Activated naive CD4-positive, alpha-beta T cell treated with anti-CD3 and anti-CD28 coated beads, Interleukin-2, amount 50 U/mL, for 72 hours (primary cell): ENCODE measurements at regions not wholly inside any gene's neighbourhood (a gene's known extent, or its start where the extent isn't known, plus 50 kb on each side); places are given as distances from the start of the nearest gene placed in this dataset.
"Not testable (repeated sequence)": the region's sequence is repeated elsewhere in the genome, so short reads cannot be mapped to it uniquely, and the experiment has no call there.

Experiments used
- ATAC-seq, 2 donors: fragments of 150-1000 bp; cut with Tn5 transposase; 2 replicates each; pipeline ENCODE4 v1.10.0; 2021; ENCODE audit warnings: mild to moderate bottlenecking in 2 of 2, moderate library complexity in 2 of 2
- DNase-seq, 2 donors: peaks; one replicate each; pipeline ENCODE4 v3.0.0; 2021 to 2022; ENCODE audit warnings: low spot score in 2 of 2
- H3K27ac Mint-ChIP-seq, 2 donors: one replicate each; pipeline ENCODE4 v1.8.0; 2022; ENCODE audit warnings: mild to moderate bottlenecking in 2 of 2, mixed read lengths in 2 of 2
- H3K36me3 Mint-ChIP-seq, 2 donors: one replicate each; pipeline ENCODE4 v1.8.0; 2022; ENCODE audit warnings: mixed read lengths in 2 of 2
- H3K9me3 Mint-ChIP-seq, 2 donors: one replicate each; pipeline ENCODE4 v1.8.0; 2022; ENCODE audit warnings: mixed read lengths in 2 of 2

DNA sequence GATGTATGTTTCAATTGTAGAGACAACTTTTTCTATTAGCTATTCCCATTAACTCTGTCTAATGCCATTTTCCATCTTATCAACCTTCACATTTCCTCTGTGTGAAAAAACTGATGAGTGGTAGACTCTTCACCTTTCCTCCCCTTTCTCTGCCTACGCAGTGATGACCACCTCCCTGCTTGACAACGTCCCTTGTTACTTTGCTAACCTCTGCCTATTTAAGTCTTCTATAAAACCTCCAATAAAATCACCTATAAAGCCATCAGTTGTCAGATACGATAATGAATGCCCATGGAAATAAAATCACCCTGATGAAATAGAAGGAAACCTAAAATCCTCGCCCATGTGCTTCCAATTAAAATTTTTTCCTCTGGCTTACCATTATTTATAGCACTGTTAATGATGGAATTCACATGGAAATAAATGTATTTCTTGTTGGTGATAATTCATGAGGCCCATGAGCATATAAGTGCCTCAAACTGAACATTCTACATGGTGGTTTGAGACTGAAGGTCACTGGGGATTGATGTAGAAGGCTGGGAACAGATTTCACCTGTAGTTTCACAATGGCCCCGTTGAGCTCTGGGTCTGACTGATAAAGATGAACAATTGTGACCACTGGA lies 1454.0 kb upstream of the SEL1L start:
- DNase-seq, result no peak
- Mint-ChIP-seq H3K9me3 (peaks cover 11 to 22% of the 10 kb centered on the region in 2 donors), H3K36me3 (no peaks in the 10 kb centered on the region), H3K27ac (no peak overlapping the region)
- no peak for ATAC-seq

DNA sequence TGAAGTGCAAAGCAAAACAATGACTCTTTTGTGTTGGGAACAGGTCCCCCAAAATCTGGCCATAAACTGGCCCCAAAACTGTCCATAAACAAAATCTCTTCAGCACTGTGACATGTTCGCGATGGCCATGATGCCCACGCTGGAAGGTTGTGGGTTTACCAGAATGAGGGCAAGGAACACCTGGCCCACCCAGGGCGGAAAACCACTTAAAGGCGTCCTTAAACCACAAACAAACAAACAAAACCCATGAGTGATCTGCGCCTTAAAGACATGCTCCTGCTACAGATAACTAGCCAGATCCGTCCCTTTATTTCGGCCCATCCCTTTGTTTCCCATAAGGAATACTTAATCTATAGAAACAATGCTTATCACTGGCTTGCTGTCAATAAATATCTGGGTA lies 1460.9 kb upstream of the SEL1L start:
- not testable (repeated sequence) for DNase-seq, ATAC-seq, H3K36me3 Mint-ChIP-seq, H3K27ac Mint-ChIP-seq
- H3K9me3 Mint-ChIP-seq, result peaks cover 10 to 13% of the 10 kb centered on the region in 2 donors

- DNase-seq (no peak), ATAC-seq (no peak)
- H3K9me3 Mint-ChIP-seq, result peaks cover 8 to 12% of the 10 kb centered on the region in 2 donors
- no peaks in the 10 kb centered on the region for H3K36me3 Mint-ChIP-seq
- H3K27ac Mint-ChIP-seq, result no peak overlapping the region
Observed at GRCh38 chr14:82999802-83000201, 1466.1 kb upstream of the SEL1L start.

GRCh38 chr14:83004456-83005006 lies 1470.9 kb upstream of the SEL1L start:
- Mint-ChIP-seq H3K9me3 (peaks cover 19 to 23% of the 10 kb centered on the region in 2 donors), H3K36me3 (peaks cover 0 to 7% of the 10 kb centered on the region in 2 donors), H3K27ac (no peak overlapping the region)
- ATAC-seq (no peak), DNase-seq (no peak)

DNA sequence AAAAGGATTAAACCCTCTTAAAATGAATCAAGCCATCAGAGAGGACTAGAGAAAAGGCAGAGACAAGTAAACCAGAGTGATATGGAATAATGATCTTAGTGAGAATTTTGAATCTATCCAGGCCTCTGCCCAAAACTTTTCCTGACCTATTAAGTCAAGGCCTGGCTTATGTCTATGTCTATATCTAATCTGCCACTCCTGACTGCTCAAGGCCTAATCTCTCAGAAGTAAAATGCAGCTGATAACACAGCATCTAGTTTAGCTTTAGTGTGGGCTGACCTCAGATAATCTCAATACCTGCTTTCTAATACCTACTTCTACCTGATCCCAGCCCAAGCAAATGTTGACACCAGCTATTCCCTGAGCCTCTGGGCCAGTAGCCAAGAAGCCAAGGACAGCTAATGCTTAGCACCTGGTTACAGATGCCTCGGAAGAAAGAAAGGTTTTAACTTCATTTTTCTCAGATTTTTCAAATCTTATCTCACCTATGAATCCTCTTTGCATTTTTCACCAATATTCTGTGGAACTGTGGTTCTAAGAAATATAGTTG lies 1472.5 kb upstream of the SEL1L start:
- Mint-ChIP-seq H3K36me3 (peaks cover 0 to 7% of the 10 kb centered on the region in 2 donors), H3K27ac (no peak overlapping the region), H3K9me3 (peaks cover 19 to 24% of the 10 kb centered on the region in 2 donors)
- ATAC-seq (no peak), DNase-seq (no peak)

- not testable (repeated sequence) for H3K27ac Mint-ChIP-seq, DNase-seq, H3K36me3 Mint-ChIP-seq, ATAC-seq
- H3K9me3 Mint-ChIP-seq, result peaks cover 19 to 27% of the 10 kb centered on the region in 2 donors
Observed at GRCh38 chr14:83007052-83007451, 1473.4 kb upstream of the SEL1L start.

DNA sequence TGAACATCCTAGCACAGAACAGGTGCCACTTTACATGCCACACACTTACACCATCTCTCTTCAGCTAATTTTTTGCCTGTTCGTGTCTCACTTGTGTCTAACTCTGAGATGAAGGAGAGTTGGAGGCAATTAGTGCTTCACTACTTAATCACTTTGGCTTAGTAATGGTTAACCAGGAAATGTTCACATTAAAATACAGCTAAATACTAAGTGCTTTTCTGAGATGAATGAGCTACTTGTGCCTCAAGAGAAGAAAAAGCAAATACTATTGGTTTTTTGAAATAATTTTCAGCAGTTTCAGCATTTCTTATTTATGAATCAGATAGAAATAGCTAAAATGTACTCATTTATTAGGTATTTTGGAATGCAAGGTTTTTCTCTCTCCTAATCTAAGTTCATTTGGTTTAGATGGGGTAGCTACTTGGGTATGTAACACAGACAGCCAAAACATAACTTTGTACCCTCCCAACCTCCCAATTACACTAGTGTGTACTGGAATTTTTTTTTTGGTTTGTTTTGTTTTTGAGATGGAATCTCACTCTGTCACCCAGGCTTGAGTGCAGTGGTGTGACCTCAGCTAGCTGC lies 1474.1 kb upstream of the SEL1L start:
- H3K9me3 Mint-ChIP-seq, result peaks cover 19 to 27% of the 10 kb centered on the region in 2 donors
- H3K36me3 Mint-ChIP-seq, result peaks cover 0 to 7% of the 10 kb centered on the region in 2 donors
- DNase-seq (no peak), ATAC-seq (no peak)
- H3K27ac Mint-ChIP-seq, result no peak overlapping the region

GRCh38 chr14:83017296-83017695 lies 1483.6 kb upstream of the SEL1L start:
- Mint-ChIP-seq H3K27ac (no peak overlapping the region), H3K36me3 (peaks cover 6 to 9% of the 10 kb centered on the region in 2 donors), H3K9me3 (peaks cover 27 to 32% of the 10 kb centered on the region in 2 donors)
- ATAC-seq, result no peak
- DNase-seq, result no peak

DNA sequence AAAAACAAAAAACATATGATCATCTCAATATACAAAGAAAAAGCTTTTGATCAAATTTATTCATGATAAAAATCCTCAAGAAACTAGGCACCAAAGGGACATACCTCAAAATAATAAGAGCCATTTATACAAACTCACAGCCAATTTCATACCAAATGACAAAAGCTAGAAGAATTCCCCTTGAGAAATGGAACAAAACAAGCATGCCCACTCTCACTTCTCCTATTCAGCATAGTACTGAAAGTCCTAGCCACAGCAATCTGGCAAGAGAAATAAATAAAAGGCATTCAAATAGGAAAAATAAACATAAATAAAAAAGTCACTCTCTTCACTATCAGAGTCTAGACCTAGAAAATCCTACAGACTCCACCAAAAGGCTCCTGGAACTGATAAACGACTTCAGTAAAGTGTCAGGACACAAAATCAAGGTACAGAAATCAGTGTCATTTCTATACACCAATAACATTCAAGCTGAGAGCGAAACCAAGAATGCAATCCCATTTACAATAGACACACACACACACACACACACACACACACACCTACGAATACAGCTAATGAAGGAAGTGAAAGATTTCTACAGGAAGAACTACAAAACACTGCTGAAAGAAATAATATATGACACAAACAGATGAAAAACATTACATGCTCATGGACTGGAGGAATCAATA lies 1486.2 kb upstream of the SEL1L start:
- DNase-seq, result no peak
- Mint-ChIP-seq H3K9me3 (peaks cover 16 to 23% of the 10 kb centered on the region in 2 donors), H3K36me3 (peaks cover 6 to 9% of the 10 kb centered on the region in 2 donors)

GRCh38 chr14:83021323-83021722 lies 1487.7 kb upstream of the SEL1L start:
- DNase-seq, result no peak
- Mint-ChIP-seq H3K36me3 (peaks cover 6 to 9% of the 10 kb centered on the region in 2 donors), H3K27ac (no peak overlapping the region), H3K9me3 (peaks cover 23 to 34% of the 10 kb centered on the region in 2 donors)
- no peak for ATAC-seq

More for the DNA sequence above, 1486.2 kb upstream of the SEL1L start:
- no peak overlapping the region for H3K27ac Mint-ChIP-seq
- no peak for ATAC-seq

GRCh38 chr14:83023369-83023768 lies 1489.7 kb upstream of the SEL1L start:
- peaks cover 18 to 26% of the 10 kb centered on the region in 2 donors for H3K9me3 Mint-ChIP-seq
- H3K36me3 Mint-ChIP-seq, result peaks cover 0 to 1% of the 10 kb centered on the region in 2 donors
- no peak overlapping the region for H3K27ac Mint-ChIP-seq
- DNase-seq, result no peak
- no peak for ATAC-seq

DNA sequence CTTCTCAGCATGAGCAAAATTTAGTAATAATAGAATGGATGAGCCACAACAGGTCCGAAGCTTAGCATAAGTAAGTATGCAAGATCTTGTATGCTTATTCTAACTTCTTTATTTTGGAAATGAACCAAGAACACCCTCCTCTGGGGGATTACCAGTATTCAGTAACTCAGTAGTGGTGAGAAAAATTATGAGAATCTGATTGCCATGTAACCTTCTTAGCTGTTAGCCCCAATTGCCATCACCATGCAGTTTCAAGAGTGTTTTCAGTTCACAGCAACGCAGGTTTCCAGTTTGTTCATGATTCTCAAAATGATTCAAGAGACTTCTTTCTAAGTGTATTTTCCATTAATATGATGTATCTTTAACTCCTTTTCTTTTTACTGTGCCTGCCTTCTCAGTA lies 1507.6 kb upstream of the SEL1L start:
- Mint-ChIP-seq H3K9me3 (peaks cover 7 to 16% of the 10 kb centered on the region in 2 donors), H3K36me3 (no peaks in the 10 kb centered on the region), H3K27ac (no peak overlapping the region)
- DNase-seq (no peak), ATAC-seq (no peak)

DNA sequence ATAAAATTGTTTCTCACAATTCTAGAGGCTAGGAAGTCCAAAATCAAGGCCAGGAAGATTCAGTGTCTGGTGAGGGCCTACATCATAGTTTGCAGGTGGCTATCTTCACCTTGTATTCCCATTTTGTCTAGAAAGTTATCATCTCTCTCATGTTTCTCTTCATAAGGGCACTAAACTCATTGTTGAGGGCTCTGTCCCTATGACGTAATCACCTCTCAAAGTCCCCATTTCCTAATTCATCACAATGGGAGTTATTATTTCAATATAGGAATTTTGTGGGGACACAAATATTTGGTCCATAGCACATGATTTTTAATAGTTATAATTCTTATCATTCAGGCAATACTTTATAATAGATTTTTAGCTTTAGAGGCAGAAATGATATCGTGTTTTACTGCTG lies 1509.2 kb upstream of the SEL1L start:
- H3K36me3 Mint-ChIP-seq, result no peaks in the 10 kb centered on the region
- peaks cover 7 to 18% of the 10 kb centered on the region in 2 donors for H3K9me3 Mint-ChIP-seq
- no peak for ATAC-seq
- H3K27ac Mint-ChIP-seq, result no peak overlapping the region
- no peak for DNase-seq

- Mint-ChIP-seq H3K36me3 (no peaks in the 10 kb centered on the region), H3K9me3 (peaks cover 7 to 15% of the 10 kb centered on the region in 2 donors), H3K27ac (no peak overlapping the region)
- no peak for DNase-seq
- ATAC-seq, result no peak
Observed at GRCh38 chr14:83044001-83044400, 1510.3 kb upstream of the SEL1L start.

DNA sequence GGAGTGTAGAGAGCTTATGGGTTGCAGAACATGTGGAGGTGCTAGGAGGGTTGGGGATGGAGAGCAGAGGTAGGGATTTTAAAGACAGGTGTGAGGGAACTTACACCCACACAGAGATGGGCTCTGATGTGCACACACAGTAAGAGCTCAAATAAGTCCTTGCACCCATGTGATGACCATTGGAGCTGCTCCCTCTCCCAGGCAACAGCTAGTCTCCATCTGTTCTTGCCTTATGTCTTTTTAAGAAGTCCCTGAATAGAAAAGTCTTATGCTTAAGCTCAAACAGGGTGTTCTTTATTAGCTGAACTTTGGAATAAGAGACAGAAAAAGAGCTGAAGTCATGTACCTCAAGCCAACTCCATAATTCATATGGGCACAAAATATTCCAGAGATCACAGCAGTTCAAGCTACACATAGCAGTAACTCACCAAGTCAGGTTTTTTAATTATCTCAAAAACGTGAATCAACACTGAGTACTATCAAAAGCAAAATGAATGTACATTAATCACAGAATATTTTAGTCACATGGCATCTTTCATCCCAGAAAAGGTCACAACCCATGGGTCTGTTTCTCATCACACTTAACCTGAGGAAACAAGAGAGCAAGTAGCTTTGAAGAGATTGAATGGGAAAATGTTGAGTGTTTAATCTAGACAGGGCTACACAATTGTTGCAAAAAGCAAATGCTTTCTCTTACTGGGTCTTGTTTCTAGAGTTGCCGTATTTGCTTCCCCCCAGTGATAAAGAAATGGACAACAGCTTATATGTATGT lies 1513.6 kb upstream of the SEL1L start:
- no peak for ATAC-seq

GRCh38 chr14:83053022-83053710 lies 1519.5 kb upstream of the SEL1L start:
- Mint-ChIP-seq H3K36me3 (peaks cover 0 to 5% of the 10 kb centered on the region in 2 donors), H3K9me3 (peaks cover 20 to 25% of the 10 kb centered on the region in 2 donors), H3K27ac (no peak overlapping the region)
- no peak for ATAC-seq
- DNase-seq, result no peak

More for the DNA sequence above, 1513.6 kb upstream of the SEL1L start:
- peaks cover 0 to 5% of the 10 kb centered on the region in 2 donors for H3K36me3 Mint-ChIP-seq
- H3K27ac Mint-ChIP-seq, result no peak overlapping the region
- peaks cover 12 to 18% of the 10 kb centered on the region in 2 donors for H3K9me3 Mint-ChIP-seq
- no peak for DNase-seq
